ENCODE measurements at regions not wholly inside any gene's neighbourhood (a gene's known extent, or its start where the extent isn't known, plus 50 kb on each side); places are given as distances from the start of the nearest gene placed in this dataset.

- no peak for TF ChIP-seq POLR2AphosphoS5 (IDR thresholded peaks at IDR 0.05)
- no peak for TF ChIP-seq REST (IDR thresholded peaks at IDR 0.05; ENCODE audit: borderline replicate concordance)
- TF ChIP-seq CTCF (IDR thresholded peaks at IDR 0.05; ENCODE audit: poor library complexity, severe bottlenecking): no peak
- TF ChIP-seq TAF1 (IDR thresholded peaks at IDR 0.05; ENCODE audit: low read depth): no peak
- no peak for TF ChIP-seq EP300 (conservative IDR thresholded peaks at IDR 0.05; ENCODE audit: poor library complexity, severe bottlenecking)
Observed at GRCh38 chr11:92702805-92703448, 266.5 kb upstream of the MTNR1B start.

Measured in neural cell (in vitro differentiated cells).